A673 (cell line): ENCODE measurements at regions not wholly inside any gene's neighbourhood (a gene's known extent, or its start where the extent isn't known, plus 50 kb on each side); places are given as distances from the start of the nearest gene placed in this dataset.

Experiments used
- BruUV-seq: library from RNA; stranded (reverse); fragments of 400-500 nt; replicated peaks from 2 replicates; lab custom pipeline; 2021; lab: Mats Ljungman, UMichigan
- CTCF ChIA-PET: fragments of 300-600 bp; sonication (Branson Sonifier 250); formaldehyde crosslinking; loops from one replicate; lab custom pipeline; 2022; ENCODE audit warnings: antibody characterized with exemption; lab: Charles Lee
- POLR2A ChIA-PET: fragments of 300-600 bp; sonication (Branson Sonifier 250); formaldehyde crosslinking; loops from one replicate; lab custom pipeline; 2022; ENCODE audit warnings: antibody characterized with exemption; ENCODE audit not compliant: low non-redundant PET; lab: Charles Lee
- DNase-seq: peaks from one replicate; pipeline ENCODE4 v3.0.0-alpha.2; 2015; ENCODE audit warnings: low spot score
- H3K27ac ChIP-seq: fragments of 200-600 bp; sonication (generic); 2 replicates; pipeline ENCODE4 v1.5.1; 2016; ENCODE audit warnings: mixed run types, low read depth, mild to moderate bottlenecking, mixed read lengths, antibody characterized with exemption, low read length; ENCODE audit not compliant: poor library complexity, severe bottlenecking
- H3K27me3 ChIP-seq: fragments of 200-600 bp; sonication (generic); replicated peaks from 2 replicates; pipeline ENCODE4 v1.6.1; 2017; ENCODE audit warnings: mixed run types, low read depth, mild to moderate bottlenecking, mixed read lengths, antibody characterized with exemption, low read length; ENCODE audit not compliant: insufficient read depth, poor library complexity
- H3K36me3 ChIP-seq: fragments of 200-600 bp; sonication (generic); 2 replicates; pipeline ENCODE4 v1.6.1; 2016; ENCODE audit warnings: mixed run types, mild to moderate bottlenecking, mixed read lengths, antibody characterized with exemption, low read length; ENCODE audit not compliant: insufficient read depth, poor library complexity, severe bottlenecking
- H3K4me1 ChIP-seq: fragments of 200-600 bp; sonication (generic); 2 replicates; pipeline ENCODE4 v1.6.1; 2017; ENCODE audit warnings: mixed run types, mild to moderate bottlenecking, mixed read lengths, antibody characterized with exemption, low read length; ENCODE audit not compliant: insufficient read depth, poor library complexity, severe bottlenecking
- H3K4me3 ChIP-seq: fragments of 200-600 bp; sonication (generic); 2 replicates; pipeline ENCODE4 v1.5.1; 2016; ENCODE audit warnings: low read depth, mixed run types, mild to moderate bottlenecking, mixed read lengths, low read length; ENCODE audit not compliant: poor library complexity, severe bottlenecking
- H3K9me3 ChIP-seq: fragments of 200-600 bp; sonication (generic); 2 replicates; pipeline ENCODE4 v1.6.1; 2016; ENCODE audit warnings: mixed run types, low read depth, mild to moderate bottlenecking, mixed read lengths, antibody characterized with exemption, low read length; ENCODE audit not compliant: poor library complexity, severe bottlenecking
- CTCF ChIP-seq: fragments of 300-800, 200-600 bp; sonication (generic); conservative IDR thresholded peaks from 2 replicates; pipeline ENCODE4 v1.5.1; 2017; ENCODE audit warnings: low read depth, mild to moderate bottlenecking, antibody characterized with exemption, low read length, moderate library complexity, mixed read lengths
- EZH2 ChIP-seq: fragments of 200-600 bp; sonication (generic); IDR thresholded peaks from 2 replicates; pipeline ENCODE4 v1.6.1; 2017; ENCODE audit warnings: borderline replicate concordance, low read depth, mild to moderate bottlenecking, mixed read lengths, antibody characterized with exemption, low read length; ENCODE audit not compliant: poor library complexity, severe bottlenecking
- intact Hi-C: fragments of 100-400 bp; cut with micrococcal nuclease; formaldehyde crosslinking; loops from one replicate; pipeline ENCODE4 v1.10.0; 2022; ENCODE audit not compliant: unreplicated experiment

- DNase-seq, result no peak
- ChIA-PET CTCF (no interaction called here), POLR2A (no interaction called here)
- H3K27ac ChIP-seq, result no peak overlapping the region
- BruUV-seq, result no TSS peak
- no peak overlapping the region for H3K4me3 ChIP-seq
- intact Hi-C loops, result loop anchor here (10.0 kb wide), 1 partner anchor 1164 kb away; no protein-coding TSS in a partner anchor
- no peaks in the 10 kb centered on the region for H3K36me3 ChIP-seq
- no peaks in the 10 kb centered on the region for H3K9me3 ChIP-seq
- no peaks in the 10 kb centered on the region for H3K4me1 ChIP-seq
- no peaks in the 10 kb centered on the region for H3K27me3 ChIP-seq
- TF ChIP-seq CTCF (no peak; the same call in 1 of the 2 replicates), EZH2 (no peak)
Observed at GRCh38 chr1:68570871-68571270, 74.0 kb upstream of the DEPDC1 start.

GRCh38 chr1:68571454-68572235 is 74.8 kb upstream of the DEPDC1 start:
- Histone ChIP-seq H3K36me3 (no peaks in the 10 kb centered on the region), H3K9me3 (no peaks in the 10 kb centered on the region), H3K27ac (no peak overlapping the region), H3K4me3 (no peak overlapping the region), H3K27me3 (no peaks in the 10 kb centered on the region), H3K4me1 (no peaks in the 10 kb centered on the region)
- POLR2A ChIA-PET, result no interaction called here
- BruUV-seq, result no TSS peak
- intact Hi-C loops, result loop anchor here (10.0 kb wide), 1 partner anchor 1163 kb away; no protein-coding TSS in a partner anchor
- DNase-seq, result no peak
- TF ChIP-seq EZH2, result no peak
- no peak for TF ChIP-seq CTCF
- CTCF ChIA-PET, result no interaction called here

DNA sequence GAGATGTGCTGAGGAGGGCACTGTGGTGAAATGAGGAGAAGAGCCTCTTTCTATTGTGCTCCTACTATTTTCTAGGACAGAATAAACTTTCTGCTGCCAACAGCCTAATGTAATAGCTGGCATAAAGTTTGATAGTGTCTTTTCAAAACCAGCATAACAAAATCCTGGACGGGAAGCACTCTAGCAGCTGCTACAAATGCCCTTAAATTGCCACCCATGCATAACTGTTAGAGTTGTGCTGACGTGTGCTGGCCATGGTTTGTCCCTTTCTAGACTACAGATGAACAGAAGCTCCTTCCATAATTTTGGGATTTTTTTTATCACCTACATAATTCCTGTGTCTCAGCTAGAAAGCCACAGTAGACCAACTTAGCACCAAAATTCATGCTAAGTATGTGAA is 88.5 kb upstream of the DEPDC1 start:
- TF ChIP-seq EZH2 (no peak), CTCF (no peak)
- Histone ChIP-seq H3K27ac (no peak overlapping the region), H3K4me3 (no peak overlapping the region), H3K27me3 (no peaks in the 10 kb centered on the region), H3K36me3 (no peaks in the 10 kb centered on the region), H3K4me1 (no peaks in the 10 kb centered on the region), H3K9me3 (peaks cover 3% of the 10 kb centered on the region)
- intact Hi-C loops, result no loop called here
- ChIA-PET POLR2A (no interaction called here), CTCF (no interaction called here)
- no TSS peak for BruUV-seq
- DNase-seq, result no peak
